ENCODE measurements at regions not wholly inside any gene's neighbourhood (a gene's known extent, or its start where the extent isn't known, plus 50 kb on each side); places are given as distances from the start of the nearest gene placed in this dataset.
"Not testable (repeated sequence)": the region's sequence is repeated elsewhere in the genome, so short reads cannot be mapped to it uniquely, and the experiment has no call there.

DNA sequence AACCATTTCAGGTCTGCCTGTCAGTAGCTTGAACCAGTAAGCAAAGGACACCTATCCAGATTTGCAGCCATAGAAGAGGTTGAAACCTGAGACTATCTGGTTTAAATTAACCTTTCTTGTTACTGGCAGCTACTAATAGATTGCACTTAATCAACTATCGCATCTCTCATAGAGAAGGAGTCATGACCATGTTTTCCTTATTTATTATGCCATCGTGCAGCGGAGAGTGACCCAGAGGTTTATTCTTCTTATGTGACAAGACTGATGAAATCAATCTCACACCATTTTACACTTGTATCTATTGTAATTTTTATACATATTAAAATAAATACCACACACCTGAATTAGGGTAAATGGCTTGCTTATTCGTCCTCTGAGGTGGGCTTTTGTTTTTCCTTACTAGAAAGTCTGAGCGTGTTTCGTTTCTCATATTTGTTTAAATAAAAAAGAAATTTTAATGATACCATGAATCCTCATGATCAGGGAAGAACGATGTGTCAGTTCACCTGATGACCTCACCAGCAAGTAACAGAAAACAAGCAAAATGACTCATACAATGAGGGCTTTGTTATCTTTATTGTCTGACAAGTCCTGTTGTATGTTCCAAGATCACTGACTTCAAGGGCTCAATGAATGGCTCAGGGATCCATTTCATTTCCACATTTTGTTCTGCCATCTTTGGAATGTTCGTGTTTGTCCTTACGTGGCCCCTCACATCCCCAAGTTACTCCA lies 379.5 kb upstream of the DPH6 start:
- DNase-seq (ENCODE audit: low read depth in 1 of 2, low spot score in 1 of 2), result no peak

- no peak for DNase-seq (ENCODE audit: low read depth in 1 of 2, low spot score in 1 of 2)
These were observed 380.0 kb upstream of the DPH6 start for GRCh38 chr15:35926007-35926380.

GRCh38 chr15:35928847-35929246 lies 382.9 kb upstream of the DPH6 start:
- no peak for DNase-seq (ENCODE audit: low read depth in 1 of 2, low spot score in 1 of 2)

GRCh38 chr15:35929740-35930444 lies 383.9 kb upstream of the DPH6 start:
- DNase-seq (ENCODE audit: low read depth in 1 of 2, low spot score in 1 of 2), result no peak

- no peak for DNase-seq (ENCODE audit: low read depth in 1 of 2, low spot score in 1 of 2)
These were observed 385.9 kb upstream of the DPH6 start for GRCh38 chr15:35931799-35932341.

DNA sequence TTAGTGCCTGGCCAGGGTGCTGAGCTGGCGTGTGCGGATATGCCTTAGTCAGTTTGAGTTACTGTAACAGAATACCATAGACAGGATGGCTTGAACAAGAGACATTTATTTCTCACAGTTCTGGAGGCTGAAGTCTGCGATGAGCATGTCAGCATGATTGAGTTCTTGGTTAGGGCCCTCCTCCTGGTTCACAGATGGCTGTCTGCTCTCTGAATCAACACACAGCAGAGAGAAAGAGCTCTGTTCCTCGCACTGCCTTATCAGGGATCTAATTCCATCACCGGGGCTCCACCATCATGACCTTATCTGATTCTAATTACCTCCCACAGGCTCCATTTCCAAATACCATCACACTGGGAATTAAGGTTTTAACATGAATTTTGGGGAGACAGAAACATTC lies 386.6 kb upstream of the DPH6 start:
- no peak for DNase-seq (ENCODE audit: low read depth in 1 of 2, low spot score in 1 of 2)

DNA sequence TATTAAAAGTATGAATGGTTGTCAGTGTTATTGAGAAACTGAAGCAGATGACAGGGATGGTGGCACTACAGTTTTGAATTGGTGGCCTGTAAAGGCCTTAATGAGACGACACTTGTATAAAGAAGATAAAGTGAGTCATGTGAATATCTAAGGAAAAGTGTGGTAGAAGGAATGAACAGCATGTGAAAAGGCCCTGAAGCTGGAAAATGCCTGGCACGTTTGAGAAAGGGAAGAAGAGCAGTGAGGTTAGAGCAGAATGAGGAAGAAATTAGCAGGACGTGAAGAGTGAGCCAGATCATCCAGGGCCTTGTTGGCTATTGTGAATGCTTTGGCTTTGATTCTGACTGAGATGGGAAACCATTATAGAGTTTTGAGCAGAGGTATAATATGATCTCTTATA lies 387.6 kb upstream of the DPH6 start:
- no peak for DNase-seq (ENCODE audit: low read depth in 1 of 2, low spot score in 1 of 2)

DNA sequence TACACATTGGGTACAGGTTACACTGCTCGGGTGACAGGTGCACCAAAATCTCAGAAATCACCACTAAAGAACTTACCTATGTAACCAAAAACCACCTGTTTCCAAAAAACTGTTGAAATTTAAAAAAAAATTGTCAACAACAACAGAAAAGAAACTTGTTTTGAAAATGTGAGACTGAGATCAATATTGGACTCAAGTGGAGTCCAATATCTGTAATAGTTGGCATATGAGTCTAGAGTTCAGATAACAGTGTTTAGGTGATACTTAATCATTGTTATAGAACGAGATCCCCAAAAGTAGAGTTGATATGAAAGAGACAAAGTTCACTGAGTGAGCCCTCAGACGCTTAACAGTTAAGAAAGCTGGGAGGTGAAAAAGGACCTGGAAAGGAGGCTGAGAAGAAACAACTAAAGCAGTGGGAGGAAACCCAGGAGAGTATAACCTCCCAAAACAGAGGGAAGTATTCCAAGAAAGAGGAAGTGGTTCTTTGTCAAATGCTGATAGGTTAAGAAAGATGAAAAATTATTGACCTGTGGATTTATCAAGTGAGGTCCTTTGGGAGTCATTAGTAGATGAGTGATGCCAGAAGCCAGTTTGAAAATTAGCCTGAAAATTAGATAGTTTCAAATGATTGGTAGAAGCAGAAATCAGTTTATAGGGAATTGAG lies 388.6 kb upstream of the DPH6 start:
- no peak for DNase-seq (ENCODE audit: low read depth in 1 of 2, low spot score in 1 of 2)

GRCh38 chr15:35936284-35936683 lies 390.3 kb upstream of the DPH6 start:
- no peak for DNase-seq (ENCODE audit: low read depth in 1 of 2, low spot score in 1 of 2)

DNA sequence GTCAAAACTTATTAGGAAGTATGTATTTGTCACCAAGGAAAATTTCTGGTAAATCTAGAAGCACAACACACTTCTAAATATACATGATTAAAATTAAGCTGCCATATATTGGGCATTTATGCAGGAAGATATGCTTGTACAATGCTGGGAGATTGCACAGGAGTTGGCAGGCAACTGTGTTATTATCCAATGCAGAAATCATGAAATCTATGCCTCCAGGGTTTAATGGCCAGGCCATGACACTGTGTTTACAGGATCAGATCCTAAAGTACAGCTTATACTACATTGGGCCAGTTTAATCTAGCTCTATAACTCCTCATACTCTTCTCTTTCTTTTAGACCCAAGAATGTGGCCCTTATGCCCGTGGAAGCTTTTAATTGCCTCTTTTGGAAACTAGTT lies 391.4 kb upstream of the DPH6 start:
- no peak for DNase-seq (ENCODE audit: low read depth in 1 of 2, low spot score in 1 of 2)

DNA sequence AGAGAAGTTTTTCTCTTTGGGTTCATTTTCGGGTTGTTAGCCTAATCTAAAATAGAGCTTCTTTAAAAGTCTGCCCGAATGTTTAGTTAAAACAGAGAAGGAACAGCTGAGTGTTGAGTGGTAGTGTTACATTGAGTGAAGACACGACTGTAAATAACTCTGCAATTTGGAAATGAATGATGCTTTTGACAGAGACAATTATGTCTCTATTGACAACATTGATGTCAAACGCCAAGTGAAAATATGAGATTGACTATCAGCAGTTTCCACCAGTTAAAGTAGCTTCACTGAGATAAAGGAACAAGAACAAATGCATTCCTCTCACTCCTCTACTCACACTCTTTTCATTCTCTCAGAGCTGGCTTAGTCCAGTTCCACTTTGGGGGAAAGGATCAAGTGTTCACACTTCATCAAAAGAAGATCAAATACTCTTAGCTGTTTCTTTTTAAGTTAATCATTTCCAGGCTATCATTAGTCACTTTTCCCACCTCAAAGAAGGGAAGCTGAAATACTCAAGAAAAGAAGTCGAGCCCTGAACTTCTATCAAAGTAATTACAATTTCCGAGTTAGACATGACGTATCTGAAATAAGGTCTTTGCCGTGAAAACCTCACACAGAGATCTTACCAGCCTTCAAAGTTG lies 399.1 kb upstream of the DPH6 start:
- no peak for DNase-seq (ENCODE audit: low read depth in 1 of 2, low spot score in 1 of 2)

DNA sequence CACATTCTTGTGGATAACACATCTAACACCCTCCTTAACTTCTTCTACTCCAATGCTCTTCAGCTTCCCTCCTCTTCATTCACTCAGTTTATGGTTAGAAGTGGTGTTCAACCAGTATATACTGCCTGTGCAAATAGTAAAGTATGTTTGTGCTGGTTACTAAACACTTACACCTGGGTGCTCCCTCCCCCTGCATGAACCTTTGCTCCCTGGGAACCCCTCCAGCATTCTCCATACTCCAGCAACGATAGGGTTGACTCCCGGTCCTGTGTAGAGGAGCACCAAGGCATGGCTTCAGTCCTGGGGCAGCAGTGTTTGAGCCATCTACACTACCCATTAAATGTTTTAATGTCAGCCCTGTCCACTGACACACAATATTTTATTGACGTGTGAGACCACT lies 407.5 kb upstream of the DPH6 start:
- no peak for DNase-seq (ENCODE audit: low read depth in 1 of 2, low spot score in 1 of 2)

DNA sequence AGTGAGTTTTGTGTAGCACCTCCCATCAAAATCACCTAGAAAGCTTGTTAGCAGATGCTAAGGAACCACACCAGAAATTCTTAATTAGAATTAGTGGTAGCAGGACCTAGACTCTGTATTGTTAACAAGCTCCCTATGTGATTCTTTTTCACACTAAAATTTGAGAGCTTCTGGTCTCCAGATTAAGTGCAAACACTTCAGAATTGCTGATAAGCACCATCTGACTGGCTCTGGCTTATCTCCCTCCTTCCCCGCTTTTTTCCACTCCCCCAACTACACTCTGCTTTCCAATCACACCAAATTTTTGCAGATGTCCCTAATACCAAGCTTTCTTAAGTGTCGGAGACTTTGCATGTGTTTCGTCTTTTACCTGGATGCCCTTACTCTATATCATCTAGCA lies 410.1 kb upstream of the DPH6 start:
- no peak for DNase-seq (ENCODE audit: low read depth in 1 of 2, low spot score in 1 of 2)

DNA sequence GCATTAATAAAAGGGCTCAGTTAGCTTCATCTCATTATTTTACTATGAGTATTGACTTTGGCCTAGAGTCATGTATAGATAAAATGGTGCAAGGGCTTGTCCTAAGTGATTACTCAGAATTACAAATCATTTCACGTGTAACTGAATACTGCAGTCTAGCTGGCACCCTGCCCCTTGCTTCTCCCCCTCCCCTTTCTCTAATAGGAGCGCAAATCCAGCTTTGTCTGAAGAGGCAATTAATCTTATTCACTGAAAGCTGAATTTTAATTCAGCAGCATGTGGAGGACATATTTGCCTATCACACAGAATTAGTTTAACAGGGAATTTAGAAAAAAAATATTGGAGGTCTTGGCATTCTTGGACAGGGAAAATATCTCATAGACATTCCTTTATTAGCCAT lies 412.1 kb upstream of the DPH6 start:
- no peak for DNase-seq (ENCODE audit: low read depth in 1 of 2, low spot score in 1 of 2)

- no peak for DNase-seq (ENCODE audit: low read depth in 1 of 2, low spot score in 1 of 2)
These were observed 413.0 kb upstream of the DPH6 start for GRCh38 chr15:35958975-35959374.

- no peak for DNase-seq (ENCODE audit: low read depth in 1 of 2, low spot score in 1 of 2)
These were observed 417.4 kb upstream of the DPH6 start for GRCh38 chr15:35963326-35963725.

DNA sequence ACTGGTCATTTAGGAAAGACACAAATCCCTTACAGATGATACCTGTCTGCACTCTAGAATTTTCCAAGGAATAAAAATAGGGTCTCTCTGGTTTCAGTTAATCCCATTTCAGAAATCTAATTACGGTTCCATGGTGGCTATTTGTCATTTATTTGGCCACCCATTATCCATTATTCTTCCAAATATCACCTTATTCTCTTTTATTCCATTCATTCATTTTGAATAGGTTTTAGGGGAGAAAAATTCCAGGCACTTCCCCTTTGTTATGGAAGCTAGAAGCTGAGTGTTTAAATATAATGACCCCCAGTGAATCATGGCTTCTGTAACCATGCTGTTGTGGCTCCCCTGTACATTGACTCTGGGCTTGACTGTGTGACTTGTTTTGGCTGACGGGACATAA lies 420.8 kb upstream of the DPH6 start:
- no peak for DNase-seq (ENCODE audit: low read depth in 1 of 2, low spot score in 1 of 2)

- not testable (repeated sequence) for DNase-seq (ENCODE audit: low read depth in 1 of 2, low spot score in 1 of 2)
These were observed 422.0 kb upstream of the DPH6 start for GRCh38 chr15:35967968-35968367.

GRCh38 chr15:35973029-35973428 lies 427.1 kb upstream of the DPH6 start:
- no peak for DNase-seq (ENCODE audit: low read depth in 1 of 2, low spot score in 1 of 2)

- DNase-seq (ENCODE audit: low read depth in 1 of 2, low spot score in 1 of 2), result no peak
These were observed 428.1 kb upstream of the DPH6 start for GRCh38 chr15:35974052-35974451.

DNA sequence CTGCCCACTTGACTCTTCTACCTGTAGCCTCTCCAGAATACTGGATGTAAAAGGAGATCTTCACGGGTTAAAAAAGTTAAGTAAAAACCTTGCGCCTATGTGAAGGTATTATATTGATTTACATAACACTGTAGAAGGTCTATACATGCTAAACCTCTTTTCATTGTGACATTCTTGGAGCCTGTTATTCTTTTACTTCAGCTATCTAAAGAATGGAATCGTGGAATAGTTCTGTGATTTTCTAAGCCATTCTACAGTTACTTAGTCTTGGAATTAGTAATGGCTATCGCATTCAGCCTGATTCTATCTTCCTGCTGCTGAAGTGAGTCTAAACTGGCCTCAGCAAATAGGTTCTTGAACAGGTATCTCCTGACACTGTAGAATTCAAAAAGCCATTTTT lies 430.0 kb upstream of the DPH6 start:
- no peak for DNase-seq (ENCODE audit: low read depth in 1 of 2, low spot score in 1 of 2)

GRCh38 chr15:35979608-35980007 lies 433.6 kb upstream of the DPH6 start:
- DNase-seq (ENCODE audit: low read depth in 1 of 2, low spot score in 1 of 2), result no peak
